MM.1S (cell line): ENCODE measurements at regions not wholly inside any gene's neighbourhood (a gene's known extent, or its start where the extent isn't known, plus 50 kb on each side); places are given as distances from the start of the nearest gene placed in this dataset.
"Not testable (repeated sequence)": the region's sequence is repeated elsewhere in the genome, so short reads cannot be mapped to it uniquely, and the experiment has no call there.

Experiments used
- EZH2 ChIP-seq: fragments of 300-600 bp; sonication (generic); optimal IDR thresholded peaks from 2 replicates; pipeline ENCODE3; 2017; ENCODE audit warnings: low read depth, mild to moderate bottlenecking, antibody characterized with exemption, low read length, mixed read lengths
- EZH2phosphoT487 ChIP-seq: fragments of 300-600 bp; sonication (generic); IDR thresholded peaks from 2 replicates; pipeline ENCODE4 v1.6.1; 2018; ENCODE audit warnings: antibody characterized with exemption, low read length
- TF ChIP-seq, protein P1 (sequence below): fragments of 300-600 bp; sonication (generic); IDR thresholded peaks from 2 replicates; pipeline ENCODE4 v1.5.1; 2016; ENCODE audit warnings: antibody characterized with exemption, low read length, mixed read lengths

DNA sequence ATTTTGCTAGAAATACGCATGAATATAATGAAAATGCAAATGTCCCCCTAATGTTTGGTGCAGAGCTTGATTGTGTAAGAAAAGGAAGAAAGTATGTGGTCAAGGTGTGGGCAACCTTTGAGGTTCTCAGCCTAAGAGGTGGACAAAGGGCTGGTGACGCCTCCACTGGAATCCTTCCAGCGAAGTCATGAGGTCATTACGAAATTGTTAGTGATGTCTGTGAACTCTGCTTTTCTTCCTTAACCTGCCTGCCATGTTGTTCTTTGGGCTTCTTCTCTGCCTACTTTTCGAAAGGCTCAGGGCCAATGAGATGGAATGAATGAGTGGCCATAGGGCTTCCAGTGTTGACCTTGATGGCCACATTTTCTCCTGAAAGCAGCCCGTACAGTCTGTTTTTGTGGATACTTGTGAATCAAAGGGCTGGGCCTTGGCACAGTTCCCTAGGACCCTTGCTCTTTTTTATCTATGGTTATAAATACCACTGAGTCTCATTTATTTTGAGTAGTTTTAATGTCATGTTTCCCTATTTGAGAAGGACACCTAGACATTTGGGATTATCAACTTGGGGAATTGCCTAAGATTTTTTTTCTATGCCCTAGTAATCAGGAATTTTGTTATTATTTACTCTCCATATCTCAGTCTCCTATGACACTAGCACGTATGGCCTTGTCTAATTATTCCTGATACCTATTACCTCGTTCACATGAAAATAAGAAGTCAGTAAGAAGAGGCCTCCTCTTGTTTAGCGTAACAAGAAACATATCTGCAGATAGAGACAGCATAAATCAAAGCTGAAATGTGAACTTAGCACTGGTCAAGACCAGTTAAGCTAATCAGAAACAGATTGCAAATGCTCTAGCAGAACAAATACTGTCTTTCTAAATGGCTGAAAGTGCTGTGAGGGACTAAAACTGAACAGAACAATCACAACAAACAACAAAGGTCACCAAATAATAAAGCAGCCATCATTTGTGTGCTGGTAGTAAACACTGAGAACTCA, 334.6 kb downstream of the BCL2L11 start:
- TF ChIP-seq, protein P1, sequence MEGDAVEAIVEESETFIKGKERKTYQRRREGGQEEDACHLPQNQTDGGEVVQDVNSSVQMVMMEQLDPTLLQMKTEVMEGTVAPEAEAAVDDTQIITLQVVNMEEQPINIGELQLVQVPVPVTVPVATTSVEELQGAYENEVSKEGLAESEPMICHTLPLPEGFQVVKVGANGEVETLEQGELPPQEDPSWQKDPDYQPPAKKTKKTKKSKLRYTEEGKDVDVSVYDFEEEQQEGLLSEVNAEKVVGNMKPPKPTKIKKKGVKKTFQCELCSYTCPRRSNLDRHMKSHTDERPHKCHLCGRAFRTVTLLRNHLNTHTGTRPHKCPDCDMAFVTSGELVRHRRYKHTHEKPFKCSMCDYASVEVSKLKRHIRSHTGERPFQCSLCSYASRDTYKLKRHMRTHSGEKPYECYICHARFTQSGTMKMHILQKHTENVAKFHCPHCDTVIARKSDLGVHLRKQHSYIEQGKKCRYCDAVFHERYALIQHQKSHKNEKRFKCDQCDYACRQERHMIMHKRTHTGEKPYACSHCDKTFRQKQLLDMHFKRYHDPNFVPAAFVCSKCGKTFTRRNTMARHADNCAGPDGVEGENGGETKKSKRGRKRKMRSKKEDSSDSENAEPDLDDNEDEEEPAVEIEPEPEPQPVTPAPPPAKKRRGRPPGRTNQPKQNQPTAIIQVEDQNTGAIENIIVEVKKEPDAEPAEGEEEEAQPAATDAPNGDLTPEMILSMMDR = not testable (repeated sequence)
- TF ChIP-seq EZH2phosphoT487, EZH2: not testable (repeated sequence)
